WTC11 (cell line): ENCODE measurements at regions not wholly inside any gene's neighbourhood (a gene's known extent, or its start where the extent isn't known, plus 50 kb on each side); places are given as distances from the start of the nearest gene placed in this dataset.

Experiments
- ATAC-seq: fragments of 200-7000 bp; cut with Tn5 transposase; 2 replicates; pipeline ENCODE4 v1.10.0; 2021; ENCODE audit warnings: mild to moderate bottlenecking, moderate library complexity
- CTCF ChIA-PET: fragments of 300-600 bp; sonication (Branson Sonifier 250); formaldehyde crosslinking; loops from one replicate; lab custom pipeline; 2021; ENCODE audit warnings: antibody characterized with exemption; lab: Charles Lee
- POLR2A ChIA-PET: fragments of 350-600 bp; sonication (Branson Sonifier 250); formaldehyde crosslinking; loops from one replicate; lab custom pipeline; 2021; ENCODE audit warnings: antibody characterized with exemption; lab: Charles Lee
- DNase-seq: peaks from one replicate; pipeline ENCODE4 v3.0.0; 2021; ENCODE audit warnings: low spot score
- H3K27ac Mint-ChIP-seq: 2 replicates; pipeline ENCODE4 v1.8.0; 2021; ENCODE audit warnings: mixed read lengths
- H3K27me3 Mint-ChIP-seq: 2 replicates; pipeline ENCODE4 v1.8.0; 2021; ENCODE audit warnings: low read depth, mild to moderate bottlenecking, moderate library complexity, mixed read lengths
- H3K36me3 Mint-ChIP-seq: 2 replicates; pipeline ENCODE4 v1.8.0; 2021; ENCODE audit warnings: mixed read lengths
- H3K4me1 Mint-ChIP-seq: 2 replicates; pipeline ENCODE4 v1.8.0; 2022; ENCODE audit warnings: mixed read lengths
- H3K4me3 Mint-ChIP-seq: 2 replicates; pipeline ENCODE4 v1.8.0; 2021; ENCODE audit warnings: mild to moderate bottlenecking, moderate library complexity, mixed read lengths
- H3K9me3 Mint-ChIP-seq: 2 replicates; pipeline ENCODE4 v1.8.0; 2021; ENCODE audit warnings: mixed read lengths
- CREB1 ChIP-seq: sonication (generic); formaldehyde crosslinking; IDR thresholded peaks from 2 replicates; pipeline ENCODE4 v1.8.0; 2023; ENCODE audit warnings: mild to moderate bottlenecking, missing genetic modification reagents
- ERG ChIP-seq: fragments of 250-450 bp; sonication (Bioruptor Pico); IDR thresholded peaks from 2 replicates; pipeline ENCODE4 v1.8.0; 2021; ENCODE audit warnings: mild to moderate bottlenecking
- GRHL2 ChIP-seq: fragments of 250-450 bp; sonication (Bioruptor Pico); IDR thresholded peaks from 2 replicates; pipeline ENCODE4 v1.8.0; 2022; ENCODE audit warnings: mild to moderate bottlenecking, moderate library complexity; ENCODE audit not compliant: insufficient replicate concordance, severe bottlenecking
- NFATC4 ChIP-seq: fragments of 250-450 bp; sonication (Bioruptor Pico); IDR thresholded peaks from 2 replicates; pipeline ENCODE4 v1.9.0; 2021; ENCODE audit warnings: mild to moderate bottlenecking
- NFYB ChIP-seq: sonication (generic); formaldehyde crosslinking; conservative IDR thresholded peaks from 2 replicates; pipeline ENCODE4 v1.8.0; 2022; ENCODE audit warnings: low read depth, missing genetic modification reagents
- OVOL2 ChIP-seq: fragments of 250-450 bp; sonication (Bioruptor Pico); IDR thresholded peaks from 2 replicates; pipeline ENCODE4 v1.9.0; 2021; ENCODE audit warnings: mild to moderate bottlenecking, borderline replicate concordance
- PREB ChIP-seq: sonication (generic); formaldehyde crosslinking; IDR thresholded peaks from 2 replicates; pipeline ENCODE4 v1.8.1; 2022; ENCODE audit warnings: mild to moderate bottlenecking, missing genetic modification reagents, moderate library complexity, borderline replicate concordance
- PRRX2 ChIP-seq: fragments of 250-450 bp; sonication (Bioruptor Pico); IDR thresholded peaks from 2 replicates; pipeline ENCODE4 v1.8.0; 2021; ENCODE audit warnings: mild to moderate bottlenecking
- SOX15 ChIP-seq: fragments of 250-450 bp; sonication (Bioruptor Pico); IDR thresholded peaks from 2 replicates; pipeline ENCODE4 v1.9.0; 2021; ENCODE audit warnings: mild to moderate bottlenecking
- SP1 ChIP-seq: sonication (generic); formaldehyde crosslinking; conservative IDR thresholded peaks from 2 replicates; pipeline ENCODE4 v1.8.1; 2022; ENCODE audit warnings: missing genetic modification reagents
- TCF7 ChIP-seq: sonication (generic); formaldehyde crosslinking; IDR thresholded peaks from 2 replicates; pipeline ENCODE4 v1.8.0; 2022; ENCODE audit warnings: mild to moderate bottlenecking, low read depth, missing genetic modification reagents, moderate library complexity
- TEAD1 ChIP-seq: sonication (generic); formaldehyde crosslinking; IDR thresholded peaks from 2 replicates; pipeline ENCODE4 v1.8.0; 2022; ENCODE audit warnings: mild to moderate bottlenecking, missing genetic modification reagents
- ZNF138 ChIP-seq: sonication (generic); formaldehyde crosslinking; conservative IDR thresholded peaks from 2 replicates; pipeline ENCODE4 v1.8.1; 2022; ENCODE audit warnings: mild to moderate bottlenecking, moderate library complexity, missing genetic modification reagents
- ZNF232 ChIP-seq: sonication (generic); formaldehyde crosslinking; IDR thresholded peaks from 2 replicates; pipeline ENCODE4 v1.8.0; 2022; ENCODE audit warnings: mild to moderate bottlenecking, missing genetic modification reagents
- ZNF317 ChIP-seq: sonication (generic); formaldehyde crosslinking; IDR thresholded peaks from 2 replicates; pipeline ENCODE4 v1.8.1; 2023; ENCODE audit warnings: low read depth, mild to moderate bottlenecking, moderate library complexity, missing genetic modification reagents, borderline replicate concordance
- ZNF425 ChIP-seq: fragments of 250-450 bp; sonication (Bioruptor Pico); conservative IDR thresholded peaks from 2 replicates; pipeline ENCODE4 v1.9.0; 2021; ENCODE audit warnings: mild to moderate bottlenecking
- ZNF512 ChIP-seq: sonication (generic); formaldehyde crosslinking; IDR thresholded peaks from 2 replicates; pipeline ENCODE4 v1.8.1; 2022; ENCODE audit warnings: missing genetic modification reagents, borderline replicate concordance
- ZNF671 ChIP-seq: fragments of 250-450 bp; sonication (Bioruptor Pico); IDR thresholded peaks from 2 replicates; pipeline ENCODE4 v1.8.0; 2021; ENCODE audit warnings: mild to moderate bottlenecking
- TF ChIP-seq, protein P1 (sequence below): sonication (generic); formaldehyde crosslinking; IDR thresholded peaks from 2 replicates; pipeline ENCODE4 v1.8.1; 2023; ENCODE audit warnings: mild to moderate bottlenecking, missing genetic modification reagents, moderate library complexity
- TF ChIP-seq, protein P2 (sequence below): sonication (generic); formaldehyde crosslinking; IDR thresholded peaks from 2 replicates; pipeline ENCODE4 v1.8.0; 2023; ENCODE audit warnings: mild to moderate bottlenecking, missing genetic modification reagents

DNA sequence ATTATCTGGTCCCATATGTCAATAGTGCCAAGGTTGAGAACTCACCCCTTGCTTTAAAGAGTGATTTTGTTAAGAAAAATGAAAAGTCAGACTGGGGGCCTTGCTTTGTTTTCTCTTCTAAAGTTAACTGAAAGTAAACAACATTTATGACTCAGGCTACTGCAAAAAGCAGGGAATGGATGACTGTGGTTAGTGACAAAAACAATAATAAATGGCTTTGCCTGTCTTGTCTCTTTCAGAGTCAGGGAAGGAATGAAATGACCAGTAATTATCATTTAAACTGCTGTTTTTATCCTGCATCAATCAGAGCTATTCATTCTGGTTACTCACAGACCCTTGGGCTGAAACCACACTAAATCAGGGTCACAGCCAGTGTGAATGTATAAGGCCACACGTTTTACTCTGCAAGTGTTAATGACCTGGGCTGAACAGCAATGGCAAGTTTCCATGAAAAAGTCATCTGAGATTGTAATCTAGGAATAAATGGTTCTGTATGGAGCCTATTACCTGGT lies 112.2 kb downstream of the ZNF608 start:
- DNase-seq (no peak), ATAC-seq (no peak)
- 0 out of 2 replicates have a peak overlapping the region, but pooled peaks have one; percentile 76 for H3K27ac Mint-ChIP-seq
- H3K4me3 Mint-ChIP-seq, result no peak overlapping the region
- ChIA-PET POLR2A (no interaction called here), CTCF (no interaction called here)
- no peaks in the 10 kb centered on the region for H3K27me3 Mint-ChIP-seq
- H3K9me3 Mint-ChIP-seq, result peaks cover 6% of the 10 kb centered on the region; the same call in 1 of the 2 replicates
- no peak for TF ChIP-seq OVOL2 (CRISPR knock-in tag)
- no peak for TF ChIP-seq PRRX2 (CRISPR knock-in tag)
- peaks cover 33% of the 10 kb centered on the region for H3K4me1 Mint-ChIP-seq
- H3K36me3 Mint-ChIP-seq, result peaks cover 26% of the 10 kb centered on the region

GRCh38 chr5:124633209-124633608 lies 113.2 kb downstream of the ZNF608 start:
- peaks cover 28% of the 10 kb centered on the region for H3K4me1 Mint-ChIP-seq
- H3K27me3 Mint-ChIP-seq, result no peaks in the 10 kb centered on the region
- ChIA-PET CTCF (no interaction called here), POLR2A (interaction anchor here (0.5 kb wide), 1 partner anchor 450 kb away, joined by 4 read pairs; no protein-coding TSS in a partner anchor)
- H3K9me3 Mint-ChIP-seq, result peaks cover 6% of the 10 kb centered on the region; the same call in 1 of the 2 replicates
- no peak for ATAC-seq
- H3K27ac Mint-ChIP-seq, result no peak overlapping the region
- H3K4me3 Mint-ChIP-seq, result no peak overlapping the region
- DNase-seq, result no peak
- TF ChIP-seq TCF7 (CRISPR knock-in tag) (no peak), ZNF671 (no peak), NFATC4 (CRISPR knock-in tag) (no peak), CREB1 (CRISPR knock-in tag) (no peak), PREB (CRISPR knock-in tag) (no peak), ERG (CRISPR knock-in tag) (no peak), PRRX2 (CRISPR knock-in tag) (no peak), SP1 (CRISPR knock-in tag) (no peak), ZNF232 (CRISPR knock-in tag) (no peak), SOX15 (no peak), ZNF138 (CRISPR knock-in tag) (no peak), GRHL2 (CRISPR knock-in tag) (no peak), ZNF317 (CRISPR knock-in tag) (no peak), ZNF512 (CRISPR knock-in tag) (no peak), ZNF425 (CRISPR knock-in tag) (no peak), TEAD1 (CRISPR knock-in tag) (no peak), NFYB (CRISPR knock-in tag) (no peak)
- TF ChIP-seq, protein P1, sequence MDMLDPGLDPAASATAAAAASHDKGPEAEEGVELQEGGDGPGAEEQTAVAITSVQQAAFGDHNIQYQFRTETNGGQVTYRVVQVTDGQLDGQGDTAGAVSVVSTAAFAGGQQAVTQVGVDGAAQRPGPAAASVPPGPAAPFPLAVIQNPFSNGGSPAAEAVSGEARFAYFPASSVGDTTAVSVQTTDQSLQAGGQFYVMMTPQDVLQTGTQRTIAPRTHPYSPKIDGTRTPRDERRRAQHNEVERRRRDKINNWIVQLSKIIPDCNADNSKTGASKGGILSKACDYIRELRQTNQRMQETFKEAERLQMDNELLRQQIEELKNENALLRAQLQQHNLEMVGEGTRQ (CRISPR knock-in tag), result no peak
- TF ChIP-seq, protein P2, sequence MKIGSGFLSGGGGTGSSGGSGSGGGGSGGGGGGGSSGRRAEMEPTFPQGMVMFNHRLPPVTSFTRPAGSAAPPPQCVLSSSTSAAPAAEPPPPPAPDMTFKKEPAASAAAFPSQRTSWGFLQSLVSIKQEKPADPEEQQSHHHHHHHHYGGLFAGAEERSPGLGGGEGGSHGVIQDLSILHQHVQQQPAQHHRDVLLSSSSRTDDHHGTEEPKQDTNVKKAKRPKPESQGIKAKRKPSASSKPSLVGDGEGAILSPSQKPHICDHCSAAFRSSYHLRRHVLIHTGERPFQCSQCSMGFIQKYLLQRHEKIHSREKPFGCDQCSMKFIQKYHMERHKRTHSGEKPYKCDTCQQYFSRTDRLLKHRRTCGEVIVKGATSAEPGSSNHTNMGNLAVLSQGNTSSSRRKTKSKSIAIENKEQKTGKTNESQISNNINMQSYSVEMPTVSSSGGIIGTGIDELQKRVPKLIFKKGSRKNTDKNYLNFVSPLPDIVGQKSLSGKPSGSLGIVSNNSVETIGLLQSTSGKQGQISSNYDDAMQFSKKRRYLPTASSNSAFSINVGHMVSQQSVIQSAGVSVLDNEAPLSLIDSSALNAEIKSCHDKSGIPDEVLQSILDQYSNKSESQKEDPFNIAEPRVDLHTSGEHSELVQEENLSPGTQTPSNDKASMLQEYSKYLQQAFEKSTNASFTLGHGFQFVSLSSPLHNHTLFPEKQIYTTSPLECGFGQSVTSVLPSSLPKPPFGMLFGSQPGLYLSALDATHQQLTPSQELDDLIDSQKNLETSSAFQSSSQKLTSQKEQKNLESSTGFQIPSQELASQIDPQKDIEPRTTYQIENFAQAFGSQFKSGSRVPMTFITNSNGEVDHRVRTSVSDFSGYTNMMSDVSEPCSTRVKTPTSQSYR (CRISPR knock-in tag), result no peak
- H3K36me3 Mint-ChIP-seq, result peaks cover 26% of the 10 kb centered on the region
